H1 (cell line): ENCODE measurements at regions not wholly inside any gene's neighbourhood (a gene's known extent, or its start where the extent isn't known, plus 50 kb on each side); places are given as distances from the start of the nearest gene placed in this dataset.

ENCODE experiments used
- RBBP5 ChIP-seq: IDR thresholded peaks from 2 replicates; pipeline ENCODE4 v1.7.1; 2012; ENCODE audit warnings: low read depth, mild to moderate bottlenecking, inconsistent platforms, low read length, moderate library complexity, borderline replicate concordance
- YY1 ChIP-seq: IDR thresholded peaks from 2 replicates; pipeline ENCODE4 v1.6.1; 2011; ENCODE audit warnings: low read depth, mild to moderate bottlenecking, low read length
- TF ChIP-seq, protein P1 (sequence below): IDR thresholded peaks from 2 replicates; pipeline ENCODE4 v1.6.1; 2011; ENCODE audit warnings: low read length, improper control_type of control experiment

DNA sequence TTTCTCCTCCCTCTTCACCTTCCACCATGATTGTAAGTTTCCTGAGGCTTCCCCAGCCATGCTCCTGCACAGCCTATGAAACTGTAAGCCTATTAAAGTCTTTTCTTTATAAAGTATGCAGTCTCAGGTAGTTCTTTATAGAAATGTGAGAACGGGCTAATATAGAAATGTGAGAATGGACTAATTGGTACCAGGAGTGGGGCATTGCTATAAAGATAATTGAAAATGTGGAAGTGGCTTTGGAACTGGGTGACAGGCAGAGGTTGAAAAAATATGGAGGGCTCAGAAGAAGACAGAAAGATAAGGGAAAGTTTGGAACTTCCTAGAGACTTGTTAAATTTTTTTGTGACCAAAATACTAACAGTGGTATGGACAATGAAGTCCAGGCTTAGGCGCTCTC is 959.3 kb downstream of the SH3BGRL start:
- TF ChIP-seq, protein P1, sequence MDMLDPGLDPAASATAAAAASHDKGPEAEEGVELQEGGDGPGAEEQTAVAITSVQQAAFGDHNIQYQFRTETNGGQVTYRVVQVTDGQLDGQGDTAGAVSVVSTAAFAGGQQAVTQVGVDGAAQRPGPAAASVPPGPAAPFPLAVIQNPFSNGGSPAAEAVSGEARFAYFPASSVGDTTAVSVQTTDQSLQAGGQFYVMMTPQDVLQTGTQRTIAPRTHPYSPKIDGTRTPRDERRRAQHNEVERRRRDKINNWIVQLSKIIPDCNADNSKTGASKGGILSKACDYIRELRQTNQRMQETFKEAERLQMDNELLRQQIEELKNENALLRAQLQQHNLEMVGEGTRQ, result no peak
- TF ChIP-seq YY1 (no peak), RBBP5 (no peak)
